GM19372 (cell line): ENCODE measurements at regions not wholly inside any gene's neighbourhood (a gene's known extent, or its start where the extent isn't known, plus 50 kb on each side); places are given as distances from the start of the nearest gene placed in this dataset.
"Not testable (repeated sequence)": the region's sequence is repeated elsewhere in the genome, so short reads cannot be mapped to it uniquely, and the experiment has no call there.

Experiments used
- ATAC-seq: cut with Tn5 transposase; IDR thresholded peaks from one replicate; pipeline ENCODE4 v1.9.1; 2021; ENCODE audit warnings: mild to moderate bottlenecking, low read depth, moderate library complexity; ENCODE audit not compliant: unreplicated experiment

- no peak for ATAC-seq
Measured at GRCh38 chr3:30535525-30535924, 70.9 kb upstream of the TGFBR2 start.

- ATAC-seq = no peak
Measured at GRCh38 chr3:30538791-30539190, 67.6 kb upstream of the TGFBR2 start.

DNA sequence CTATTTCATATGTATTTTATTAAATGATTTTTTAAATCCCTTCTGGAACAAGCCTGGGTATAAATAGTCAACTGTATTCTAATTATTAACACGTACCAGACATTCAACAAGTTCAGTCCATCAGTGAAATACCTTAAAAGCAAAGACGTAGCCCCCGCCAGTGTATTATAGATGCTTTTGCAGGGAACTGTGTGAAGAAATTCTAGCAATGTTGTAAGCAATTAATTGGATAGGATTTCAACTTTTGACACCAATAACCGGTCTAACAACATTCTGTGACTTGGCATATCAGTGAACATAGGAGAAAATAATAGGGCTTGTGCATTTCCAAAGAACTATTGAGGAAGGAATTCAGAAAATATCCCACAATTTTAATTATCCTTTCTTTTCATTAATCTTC, 67.2 kb upstream of the TGFBR2 start:
- no peak for ATAC-seq

DNA sequence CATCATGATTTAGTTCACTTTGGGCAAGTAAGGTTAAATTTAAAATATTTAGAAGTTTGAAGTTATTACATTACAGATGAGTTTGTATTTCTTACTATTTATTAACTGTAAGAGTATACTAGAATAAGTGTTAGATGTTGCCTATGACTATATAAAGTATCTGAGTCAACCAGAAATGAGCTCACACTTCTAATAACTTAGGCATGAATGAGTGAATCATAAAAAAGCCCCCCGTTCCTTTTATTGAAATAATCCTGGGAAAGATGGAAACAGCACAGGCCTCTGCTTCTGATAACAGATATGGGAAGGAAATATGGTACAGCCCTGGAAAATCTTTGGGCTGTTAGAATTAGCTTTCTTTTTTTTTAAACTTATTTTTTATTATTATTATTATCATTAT, 66.6 kb upstream of the TGFBR2 start:
- no peak for ATAC-seq

GRCh38 chr3:30541156-30541555, 65.2 kb upstream of the TGFBR2 start:
- not testable (repeated sequence) for ATAC-seq

DNA sequence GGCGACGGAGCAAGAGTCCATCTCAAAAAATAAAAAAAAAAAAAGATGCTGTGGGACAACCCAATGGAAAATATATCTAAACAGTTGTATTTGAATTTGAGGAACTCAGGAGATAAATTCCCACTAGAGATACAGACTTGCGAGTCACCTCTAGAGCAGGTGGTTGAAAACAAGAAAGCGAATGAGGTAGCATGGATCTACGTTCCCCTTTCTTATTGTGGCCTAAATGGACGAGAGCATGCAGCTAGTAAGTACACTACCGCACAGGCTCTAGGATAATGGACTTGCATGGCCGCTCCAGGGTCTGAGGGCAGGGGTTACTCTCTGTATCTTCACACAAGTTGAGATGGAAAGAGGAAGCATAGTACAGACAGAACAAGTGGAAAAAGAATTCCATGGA, 63.5 kb upstream of the TGFBR2 start:
- ATAC-seq = no peak

DNA sequence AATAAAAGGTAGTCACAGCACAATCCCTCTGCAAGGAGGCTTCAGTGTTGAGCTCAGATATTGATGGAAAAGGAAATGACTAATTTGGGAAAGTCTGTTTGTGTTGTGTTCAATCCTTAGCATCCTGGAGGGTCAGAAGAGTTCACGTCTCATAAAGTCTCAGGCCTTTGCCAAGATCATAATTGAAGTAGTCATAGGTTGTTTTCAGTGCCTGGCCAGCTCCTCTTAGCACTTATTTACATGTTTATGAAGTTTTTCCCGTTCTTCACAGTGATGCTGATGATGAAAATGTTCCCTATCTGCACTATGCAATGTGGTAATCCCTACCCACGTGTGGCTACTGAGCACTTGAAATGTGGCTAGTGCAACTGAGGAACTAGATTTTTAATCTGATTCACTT, 61.6 kb upstream of the TGFBR2 start:
- ATAC-seq = no peak

GRCh38 chr3:30546934-30547333, 59.5 kb upstream of the TGFBR2 start:
- no peak for ATAC-seq

- no peak for ATAC-seq
Measured at GRCh38 chr3:30547716-30548115, 58.7 kb upstream of the TGFBR2 start.

DNA sequence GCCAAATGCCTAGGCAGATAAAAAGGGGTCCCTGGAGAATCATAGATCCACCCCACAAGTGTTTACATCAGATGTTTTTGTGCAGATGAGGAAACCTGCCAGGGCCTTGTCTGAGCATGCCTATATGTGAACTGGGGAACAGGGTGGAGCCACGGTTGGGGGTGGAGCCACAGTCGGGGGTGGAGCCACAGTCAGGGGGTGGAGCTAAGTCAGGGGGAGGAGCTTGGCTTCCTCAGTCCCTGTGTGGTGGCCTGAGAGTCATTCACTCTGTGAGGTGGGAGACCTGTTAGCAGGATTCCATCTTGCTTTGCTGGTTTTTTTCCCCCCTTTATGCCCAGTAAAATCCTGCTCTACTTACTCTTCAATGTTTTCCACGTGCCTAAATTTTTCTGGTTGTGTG, 57.8 kb upstream of the TGFBR2 start:
- ATAC-seq = no peak

GRCh38 chr3:30549600-30549999, 56.8 kb upstream of the TGFBR2 start:
- ATAC-seq = no peak

- ATAC-seq = no peak
Measured at GRCh38 chr3:30550246-30550645, 56.2 kb upstream of the TGFBR2 start.

- ATAC-seq = no peak
Measured at GRCh38 chr3:30551266-30551665, 55.1 kb upstream of the TGFBR2 start.

DNA sequence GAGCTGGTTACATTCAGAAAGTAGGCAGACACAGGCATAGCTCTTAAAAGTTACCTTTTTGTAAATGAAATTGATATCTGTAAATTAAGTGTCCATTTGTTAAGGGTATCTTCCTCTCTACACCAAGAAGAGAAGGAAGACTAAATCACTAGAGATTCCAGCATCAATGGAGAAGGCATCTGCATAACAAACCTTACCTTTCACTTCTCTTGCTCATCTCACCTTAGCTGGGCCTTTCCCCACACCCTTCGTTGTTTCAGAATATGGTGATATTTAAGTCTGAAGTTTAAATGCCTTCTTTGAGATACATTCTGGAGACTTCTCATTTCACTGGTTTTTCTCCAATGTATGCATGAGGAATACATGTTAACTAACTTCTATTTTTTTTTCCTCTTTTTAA, 54.5 kb upstream of the TGFBR2 start:
- ATAC-seq = no peak

DNA sequence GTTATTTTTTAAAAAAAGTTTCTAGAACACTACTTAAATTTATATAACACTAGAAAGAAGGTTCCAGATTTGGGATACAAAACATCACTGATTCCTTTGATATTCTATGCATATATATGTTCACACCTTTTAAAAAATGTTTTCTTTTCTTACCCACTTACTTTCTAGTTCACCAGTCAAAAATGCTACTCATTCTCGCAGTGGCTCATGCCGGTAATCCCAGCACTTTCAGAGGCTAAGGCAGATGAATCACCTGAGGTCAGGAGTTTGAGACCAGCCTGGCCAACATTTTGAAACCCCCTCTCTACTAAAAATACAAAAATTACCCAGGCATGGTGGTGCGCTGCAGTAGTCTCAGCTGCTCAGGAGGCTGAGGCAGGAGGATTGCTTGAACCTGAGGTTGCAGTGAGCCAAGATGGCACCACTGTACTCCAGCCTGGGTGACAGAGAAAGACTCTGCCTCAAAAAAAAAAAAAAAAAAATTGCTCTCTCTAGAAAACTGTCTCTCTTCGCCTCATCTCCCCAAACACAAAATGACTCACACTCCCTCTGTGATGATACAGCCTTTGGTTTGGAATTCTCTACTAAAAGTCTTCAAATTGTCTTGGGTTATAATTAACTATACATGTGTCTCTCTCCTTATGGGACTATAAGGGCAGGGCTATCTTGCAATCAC, 52.6 kb upstream of the TGFBR2 start:
- no peak for ATAC-seq

DNA sequence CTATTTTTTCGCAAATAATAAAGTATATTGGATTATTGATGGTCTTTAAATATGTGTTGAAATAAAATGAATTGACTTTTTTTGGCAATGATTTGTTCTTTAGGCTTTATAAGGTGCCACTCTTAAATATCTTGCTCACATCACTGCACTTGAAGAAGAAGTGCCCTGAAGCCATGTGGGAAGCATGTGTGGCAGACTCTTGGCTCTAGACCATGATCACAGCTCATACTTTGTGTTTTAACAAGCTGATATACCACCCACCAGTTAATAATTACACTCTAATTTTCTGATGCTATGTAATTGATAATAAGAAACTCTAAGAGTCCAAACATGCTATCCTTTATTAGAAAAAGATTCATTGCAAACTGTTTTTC, 52.1 kb upstream of the TGFBR2 start:
- ATAC-seq = no peak

DNA sequence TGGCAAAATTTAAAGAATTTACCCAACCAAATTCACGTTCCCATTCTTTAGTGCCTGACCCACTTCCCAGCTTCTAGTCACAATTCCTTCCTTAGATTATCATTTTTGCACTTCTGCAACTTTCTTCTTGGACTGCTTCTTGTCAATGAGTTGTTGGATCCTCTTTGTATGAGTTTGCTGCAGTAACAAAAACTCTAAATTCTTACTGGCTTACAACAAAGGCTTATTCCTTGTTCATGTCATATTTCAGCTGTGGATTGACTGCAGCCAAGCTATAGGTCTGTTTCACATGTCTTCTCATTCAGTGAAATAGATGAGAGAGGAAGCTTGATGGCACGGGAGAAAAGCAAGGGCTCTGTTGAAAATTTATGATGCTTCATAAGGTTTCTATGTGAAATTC, 50.4 kb upstream of the TGFBR2 start:
- no peak for ATAC-seq
